B cell (primary cell): ENCODE measurements at regions not wholly inside any gene's neighbourhood (a gene's known extent, or its start where the extent isn't known, plus 50 kb on each side); places are given as distances from the start of the nearest gene placed in this dataset.

ENCODE experiments used
- CTCF ChIP-seq: fragments of 200-600 bp; IDR thresholded peaks from one replicate; pipeline ENCODE4 v1.8.0; 2022; ENCODE audit warnings: antibody characterized with exemption, mild to moderate bottlenecking
- EZH2 ChIP-seq: IDR thresholded peaks from 2 replicates; pipeline ENCODE4 v1.6.1; 2012; ENCODE audit warnings: borderline replicate concordance, low read depth, mild to moderate bottlenecking, moderate library complexity, low read length; ENCODE audit not compliant: insufficient read depth, poor library complexity, severe bottlenecking

GRCh38 chr16:79380995-79381602 is 219.4 kb downstream of the MAF start:
- TF ChIP-seq CTCF (no peak), EZH2 (no peak)
